NCI-H146 treated with DMSO at 0.1 percent for 48 hours (cell line): ENCODE measurements at regions not wholly inside any gene's neighbourhood (a gene's known extent, or its start where the extent isn't known, plus 50 kb on each side); places are given as distances from the start of the nearest gene placed in this dataset.

Source experiments
- DNase-seq: peaks from one replicate; lab custom pipeline; 2025; ENCODE audit not compliant: unreplicated experiment; lab: John Stamatoyannopoulos, UW

- DNase-seq, result no peak
Observed at GRCh38 chr3:55343486-55344357, 143.4 kb downstream of the WNT5A start.

GRCh38 chr3:55341502-55342031 lies 145.5 kb downstream of the WNT5A start:
- no peak for DNase-seq

DNA sequence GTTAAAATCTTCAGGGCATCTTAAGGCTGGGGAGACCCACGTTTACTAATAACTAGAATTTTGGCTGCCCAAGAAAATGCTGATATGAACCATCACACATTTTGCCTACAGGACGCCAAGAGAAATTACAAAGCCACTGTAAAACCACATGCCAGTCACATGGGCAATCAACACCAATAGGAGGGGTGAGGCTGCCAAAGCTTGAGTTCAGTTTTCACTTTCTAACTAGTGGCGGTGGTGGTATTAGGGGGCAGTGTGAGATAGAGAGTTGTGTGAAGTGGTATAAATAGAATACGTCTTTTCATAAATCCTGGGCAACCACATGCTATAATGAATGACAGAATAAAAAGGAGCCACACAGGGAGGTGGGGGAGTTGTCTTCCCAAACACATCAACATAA lies 147.3 kb downstream of the WNT5A start:
- no peak for DNase-seq

DNA sequence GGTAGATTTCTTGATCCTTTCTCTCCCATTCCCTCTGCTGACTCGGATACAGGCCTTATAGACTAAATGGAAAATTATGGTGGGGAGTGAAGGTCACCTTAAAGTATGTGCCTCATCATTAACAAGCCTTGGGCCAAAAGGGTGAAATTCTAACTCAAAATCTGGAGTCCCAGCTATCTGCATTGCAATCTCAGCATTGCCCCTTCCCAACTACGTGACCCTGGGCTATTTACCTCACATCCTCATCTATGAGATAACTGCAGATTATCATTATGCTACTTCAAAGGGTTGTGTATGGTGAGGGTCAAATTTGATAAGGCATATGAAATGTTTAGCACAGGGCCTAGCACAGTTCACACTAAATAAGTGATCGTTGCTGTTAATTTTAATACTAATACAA lies 147.7 kb downstream of the WNT5A start:
- no peak for DNase-seq

DNA sequence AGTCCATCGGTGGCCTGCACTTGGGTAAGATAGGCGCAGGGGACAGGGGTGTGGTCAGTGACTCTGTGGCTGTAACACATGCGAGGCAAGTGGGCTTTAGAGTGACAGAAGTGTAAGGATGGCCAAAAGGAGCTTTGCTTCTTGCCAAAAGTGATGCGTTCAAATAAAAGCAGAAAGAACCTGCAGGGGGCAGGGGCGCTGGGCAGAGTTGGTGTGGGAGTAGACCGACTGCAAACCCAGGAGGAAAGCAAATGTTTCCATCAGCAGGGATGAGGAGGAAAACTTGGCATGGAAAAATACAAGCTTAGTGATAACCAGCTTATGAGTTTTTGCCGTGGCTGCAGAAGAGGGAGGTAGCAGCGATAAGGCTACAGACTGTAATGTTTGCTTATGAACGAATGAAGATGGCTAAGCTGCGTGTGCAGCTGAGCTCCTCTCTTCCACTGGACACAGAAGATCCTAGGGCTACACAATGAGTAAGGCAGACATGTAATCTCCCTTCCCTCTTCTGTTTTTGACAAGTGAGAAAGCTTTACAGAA lies 149.4 kb downstream of the WNT5A start:
- DNase-seq, result no peak

GRCh38 chr3:55333923-55334322 lies 153.2 kb downstream of the WNT5A start:
- DNase-seq, result no peak

- no peak for DNase-seq
Observed at GRCh38 chr3:55333046-55333445, 154.1 kb downstream of the WNT5A start.

DNA sequence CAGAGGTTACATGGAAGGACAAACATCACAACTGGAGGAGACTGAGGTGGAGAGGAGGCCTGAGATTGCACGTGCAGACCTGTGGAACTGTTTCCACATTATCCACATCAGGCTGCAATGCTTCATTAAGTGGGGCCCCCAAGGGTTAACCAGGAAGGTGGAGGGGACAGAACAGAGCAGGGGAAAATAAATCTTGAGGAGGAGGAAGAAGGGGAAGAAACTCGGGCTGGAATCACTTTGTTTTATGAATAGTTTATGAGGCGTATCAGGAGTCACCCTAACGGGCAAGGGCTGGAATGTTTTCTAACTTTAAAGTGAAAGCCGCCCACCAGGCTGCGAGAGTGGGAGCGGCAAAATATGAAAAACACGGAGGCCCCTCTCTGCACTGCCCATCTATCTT lies 154.9 kb downstream of the WNT5A start:
- DNase-seq, result no peak

- DNase-seq, result no peak
Observed at GRCh38 chr3:55331524-55331923, 155.6 kb downstream of the WNT5A start.

- no peak for DNase-seq
Observed at GRCh38 chr3:55330756-55331155, 156.3 kb downstream of the WNT5A start.

DNA sequence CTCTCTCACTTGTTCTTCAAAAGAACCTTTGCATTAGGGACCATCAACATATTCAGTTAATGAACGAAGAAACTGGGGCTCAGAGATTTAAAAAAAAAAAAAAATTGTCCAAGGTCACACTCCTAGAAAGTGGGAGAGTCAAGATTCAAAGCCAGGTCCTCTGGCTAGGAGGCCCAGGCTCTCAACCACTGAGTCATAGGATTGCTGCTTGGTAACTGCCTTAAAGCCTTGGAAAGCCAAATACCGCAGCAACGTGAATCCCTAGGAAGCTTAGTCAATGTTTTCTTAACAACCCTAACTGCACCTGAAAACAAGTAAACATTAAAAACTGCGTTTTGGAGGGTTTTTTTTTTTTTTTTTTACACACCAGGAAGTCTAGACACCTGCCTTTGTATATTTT lies 156.8 kb downstream of the WNT5A start:
- no peak for DNase-seq

- DNase-seq, result no peak
Observed at GRCh38 chr3:55329849-55330248, 157.3 kb downstream of the WNT5A start.

GRCh38 chr3:55327131-55327920 lies 159.8 kb downstream of the WNT5A start:
- no peak for DNase-seq

- DNase-seq, result no peak
Observed at GRCh38 chr3:55322638-55323037, 164.5 kb downstream of the WNT5A start.

DNA sequence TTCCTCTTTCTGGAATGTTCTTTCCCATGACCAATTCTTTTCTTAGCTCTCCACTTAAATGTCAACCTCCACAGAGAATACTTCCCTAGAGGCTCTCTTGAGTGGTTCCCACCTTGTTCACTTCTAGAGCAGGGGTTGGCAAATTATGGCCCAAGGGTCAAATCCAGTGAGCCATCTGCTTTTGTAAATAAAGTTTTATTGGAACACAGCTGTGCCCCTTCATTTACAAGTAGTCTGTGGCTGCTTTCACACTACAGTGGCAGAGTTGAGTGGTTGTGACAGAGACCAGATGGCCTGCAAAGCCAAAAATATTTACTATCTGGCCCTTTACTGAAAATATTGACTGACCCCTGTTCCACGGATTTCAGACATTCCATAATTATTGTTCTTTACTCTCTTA lies 166.2 kb downstream of the WNT5A start:
- no peak for DNase-seq

- no peak for DNase-seq
Observed at GRCh38 chr3:55315396-55315795, 171.7 kb downstream of the WNT5A start.

GRCh38 chr3:55313666-55314065 lies 173.4 kb downstream of the WNT5A start:
- no peak for DNase-seq

- no peak for DNase-seq
Observed at GRCh38 chr3:55309336-55309735, 177.8 kb downstream of the WNT5A start.

GRCh38 chr3:55307622-55308021 lies 179.5 kb downstream of the WNT5A start:
- DNase-seq, result no peak

DNA sequence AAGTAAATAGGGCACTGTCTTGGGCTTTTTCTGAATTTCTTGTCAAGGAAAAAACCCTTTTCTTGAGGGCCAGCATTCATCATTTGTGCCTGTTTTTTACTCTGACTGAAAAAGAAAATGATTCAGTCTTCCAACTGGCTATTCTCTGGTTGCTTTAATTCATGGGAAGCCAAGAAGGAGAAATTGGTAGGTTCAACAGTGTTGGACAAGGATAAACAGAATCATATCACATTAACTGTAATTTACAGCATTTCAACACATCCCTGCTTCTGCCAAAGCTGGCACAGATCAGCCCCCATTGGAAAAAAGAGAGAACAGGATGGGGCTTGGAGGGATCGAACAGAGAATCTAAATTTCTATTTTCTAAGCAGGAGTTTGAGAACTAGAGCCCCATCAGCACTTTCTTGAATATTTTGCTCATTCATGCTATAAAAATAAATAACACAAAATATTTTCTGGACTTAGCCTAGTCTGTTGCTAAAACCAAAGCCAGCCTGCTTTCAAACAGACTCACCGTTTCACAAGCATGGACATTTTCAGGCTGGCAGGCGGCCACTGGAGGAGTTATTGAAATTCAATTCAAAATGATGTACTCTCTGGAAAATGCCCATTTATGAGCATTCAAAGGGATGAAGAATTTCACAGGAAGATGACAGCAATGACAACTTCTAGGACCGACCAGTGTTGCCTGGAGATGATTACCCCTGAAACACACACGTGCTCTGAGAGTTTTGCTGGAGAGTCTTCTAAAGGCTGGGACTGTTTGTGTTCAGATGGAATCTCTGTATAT lies 181.2 kb downstream of the WNT5A start:
- DNase-seq, result no peak

DNA sequence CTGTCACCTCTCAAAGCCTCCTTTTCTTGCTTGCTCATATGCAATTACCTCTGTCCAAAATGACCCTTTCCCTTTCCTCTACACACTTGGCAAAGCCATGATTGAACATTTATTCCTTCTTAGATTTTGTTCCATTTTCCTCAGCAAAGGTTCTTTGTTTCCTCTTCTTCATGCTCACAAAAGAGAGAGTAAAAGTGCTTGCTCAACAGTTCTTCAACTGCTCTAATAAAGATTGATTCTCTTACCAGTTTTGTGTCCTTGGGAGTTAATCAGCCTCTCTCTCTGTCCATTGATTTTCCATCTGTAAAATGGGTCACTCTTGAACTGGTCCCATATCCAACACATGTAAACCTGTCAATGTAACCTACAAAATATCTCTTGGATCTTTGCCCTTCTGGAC lies 186.4 kb downstream of the WNT5A start:
- DNase-seq, result no peak
